ENCODE measurements at regions not wholly inside any gene's neighbourhood (a gene's known extent, or its start where the extent isn't known, plus 50 kb on each side); places are given as distances from the start of the nearest gene placed in this dataset.

DNA sequence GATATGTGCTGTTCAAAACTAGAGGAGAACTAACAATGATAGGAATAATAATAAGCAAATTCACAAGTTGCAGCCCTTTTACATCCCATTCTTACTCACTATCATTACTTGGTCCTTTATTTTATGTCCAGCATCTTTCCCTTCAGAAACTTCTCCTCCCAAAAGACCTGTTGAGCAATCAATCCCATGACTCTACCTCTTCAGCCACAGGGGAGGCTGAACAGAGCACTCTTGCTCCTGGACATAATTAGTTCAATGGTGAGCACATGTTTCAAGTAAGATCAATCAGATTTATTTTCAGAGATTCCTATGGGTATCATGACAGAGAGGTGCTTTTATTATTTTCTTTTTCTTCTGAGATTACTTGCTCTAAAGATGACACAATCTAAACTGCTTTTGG, 260.0 kb downstream of the COG6 start:
- no peak overlapping the region for H3K4me3 Mint-ChIP-seq
- TF ChIP-seq, protein P1, sequence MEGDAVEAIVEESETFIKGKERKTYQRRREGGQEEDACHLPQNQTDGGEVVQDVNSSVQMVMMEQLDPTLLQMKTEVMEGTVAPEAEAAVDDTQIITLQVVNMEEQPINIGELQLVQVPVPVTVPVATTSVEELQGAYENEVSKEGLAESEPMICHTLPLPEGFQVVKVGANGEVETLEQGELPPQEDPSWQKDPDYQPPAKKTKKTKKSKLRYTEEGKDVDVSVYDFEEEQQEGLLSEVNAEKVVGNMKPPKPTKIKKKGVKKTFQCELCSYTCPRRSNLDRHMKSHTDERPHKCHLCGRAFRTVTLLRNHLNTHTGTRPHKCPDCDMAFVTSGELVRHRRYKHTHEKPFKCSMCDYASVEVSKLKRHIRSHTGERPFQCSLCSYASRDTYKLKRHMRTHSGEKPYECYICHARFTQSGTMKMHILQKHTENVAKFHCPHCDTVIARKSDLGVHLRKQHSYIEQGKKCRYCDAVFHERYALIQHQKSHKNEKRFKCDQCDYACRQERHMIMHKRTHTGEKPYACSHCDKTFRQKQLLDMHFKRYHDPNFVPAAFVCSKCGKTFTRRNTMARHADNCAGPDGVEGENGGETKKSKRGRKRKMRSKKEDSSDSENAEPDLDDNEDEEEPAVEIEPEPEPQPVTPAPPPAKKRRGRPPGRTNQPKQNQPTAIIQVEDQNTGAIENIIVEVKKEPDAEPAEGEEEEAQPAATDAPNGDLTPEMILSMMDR (conservative IDR thresholded peaks at IDR 0.05): no peak
- H3K27me3 Mint-ChIP-seq (ENCODE audit: low read depth): no peaks in the 10 kb centered on the region
- no peak for DNase-seq (ENCODE audit: low read depth, low spot score)
- no peaks in the 10 kb centered on the region for H3K4me1 Mint-ChIP-seq
- H3K9me3 Mint-ChIP-seq: peaks cover 3% of the 10 kb centered on the region
- no peaks in the 10 kb centered on the region for H3K36me3 Mint-ChIP-seq (ENCODE audit: low read depth)
- H3K27ac Mint-ChIP-seq (ENCODE audit: unreplicated experiment): no peak overlapping the region

DNA sequence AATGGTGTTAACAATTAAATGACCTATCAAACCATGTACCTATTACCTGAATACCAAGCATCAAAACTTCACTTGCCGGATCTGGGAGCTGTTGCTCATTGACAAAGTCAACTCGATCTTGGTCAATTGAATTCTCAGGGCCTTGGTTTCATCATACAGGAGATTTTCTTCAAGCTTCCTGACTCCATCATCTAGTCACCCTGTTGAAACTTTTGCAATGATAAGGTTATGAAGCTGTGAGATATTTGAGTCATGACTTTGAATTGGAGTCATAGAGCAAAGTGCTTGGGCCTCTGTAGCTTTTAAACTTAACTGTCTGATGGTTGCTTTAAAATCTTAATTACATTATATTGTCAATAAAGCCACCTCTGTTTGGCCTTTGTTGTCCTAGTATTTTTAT, 260.9 kb downstream of the COG6 start:
- no peaks in the 10 kb centered on the region for H3K27me3 Mint-ChIP-seq (ENCODE audit: low read depth)
- no peaks in the 10 kb centered on the region for H3K4me1 Mint-ChIP-seq
- TF ChIP-seq, protein P1 (conservative IDR thresholded peaks at IDR 0.05): no peak
- H3K4me3 Mint-ChIP-seq: no peak overlapping the region
- no peak overlapping the region for H3K27ac Mint-ChIP-seq (ENCODE audit: unreplicated experiment)
- DNase-seq (ENCODE audit: low read depth, low spot score): no peak
- H3K36me3 Mint-ChIP-seq (ENCODE audit: low read depth): no peaks in the 10 kb centered on the region
- peaks cover 5% of the 10 kb centered on the region for H3K9me3 Mint-ChIP-seq

DNA sequence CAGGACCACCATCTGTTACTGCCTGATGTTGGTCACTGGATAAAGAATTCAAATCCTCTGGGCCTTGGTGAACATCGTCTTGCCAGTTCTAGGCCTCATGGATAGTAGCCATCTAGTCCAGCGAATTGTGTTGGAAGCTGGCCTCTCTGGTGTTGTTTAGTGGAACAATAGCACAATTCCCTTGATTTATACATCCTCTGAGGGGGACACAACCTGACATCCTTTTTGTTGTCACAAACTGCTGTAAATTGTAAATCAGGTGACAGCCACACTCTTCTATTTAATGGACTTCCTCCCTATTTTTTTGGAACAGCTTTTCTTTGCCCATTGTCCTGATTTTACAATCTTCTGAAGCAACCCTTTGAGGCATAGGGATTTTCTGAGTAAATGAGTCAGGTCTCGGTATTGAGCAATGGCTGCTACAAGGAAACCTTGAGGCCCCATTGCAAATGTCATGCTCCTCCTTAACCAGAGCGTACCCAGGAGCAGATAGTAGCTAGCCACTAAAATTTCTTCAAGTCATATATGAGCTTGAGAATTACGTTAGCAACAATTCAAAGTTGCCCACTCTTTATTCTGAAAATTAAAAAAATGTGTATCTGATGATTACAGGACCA, 263.3 kb downstream of the COG6 start:
- no peak overlapping the region for H3K27ac Mint-ChIP-seq (ENCODE audit: unreplicated experiment)
- no peaks in the 10 kb centered on the region for H3K27me3 Mint-ChIP-seq (ENCODE audit: low read depth)
- DNase-seq (ENCODE audit: low read depth, low spot score): no peak
- no peaks in the 10 kb centered on the region for H3K36me3 Mint-ChIP-seq (ENCODE audit: low read depth)
- no peak overlapping the region for H3K4me3 Mint-ChIP-seq
- H3K4me1 Mint-ChIP-seq: no peaks in the 10 kb centered on the region
- TF ChIP-seq, protein P1 (conservative IDR thresholded peaks at IDR 0.05): no peak
- H3K9me3 Mint-ChIP-seq: peaks cover 13% of the 10 kb centered on the region

DNA sequence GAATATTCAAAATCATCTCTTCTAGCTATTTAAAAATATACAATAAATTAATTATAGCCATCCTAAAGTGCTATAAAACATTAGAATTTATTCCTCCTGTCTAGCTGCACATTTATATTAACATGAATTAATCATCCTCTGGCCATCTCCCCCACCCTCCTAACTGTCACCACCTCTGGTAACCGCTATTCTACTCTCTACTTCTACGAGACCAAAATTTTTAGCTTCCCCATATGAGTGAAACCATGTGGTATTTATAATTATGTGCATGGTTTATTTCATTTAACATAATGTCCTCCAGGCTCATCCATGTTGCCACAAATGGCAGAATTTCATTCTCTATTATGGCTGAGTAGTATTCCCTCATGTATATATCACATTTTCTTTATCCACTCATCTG, 265.2 kb downstream of the COG6 start:
- Mint-ChIP-seq H3K27ac (ENCODE audit: unreplicated experiment) (no peak overlapping the region), H3K9me3 (peaks cover 26% of the 10 kb centered on the region), H3K36me3 (ENCODE audit: low read depth) (peaks cover 7% of the 10 kb centered on the region), H3K4me3 (no peak overlapping the region), H3K4me1 (no peaks in the 10 kb centered on the region), H3K27me3 (ENCODE audit: low read depth) (no peaks in the 10 kb centered on the region)
- TF ChIP-seq, protein P1 (conservative IDR thresholded peaks at IDR 0.05): no peak
- no peak for DNase-seq (ENCODE audit: low read depth, low spot score)

DNA sequence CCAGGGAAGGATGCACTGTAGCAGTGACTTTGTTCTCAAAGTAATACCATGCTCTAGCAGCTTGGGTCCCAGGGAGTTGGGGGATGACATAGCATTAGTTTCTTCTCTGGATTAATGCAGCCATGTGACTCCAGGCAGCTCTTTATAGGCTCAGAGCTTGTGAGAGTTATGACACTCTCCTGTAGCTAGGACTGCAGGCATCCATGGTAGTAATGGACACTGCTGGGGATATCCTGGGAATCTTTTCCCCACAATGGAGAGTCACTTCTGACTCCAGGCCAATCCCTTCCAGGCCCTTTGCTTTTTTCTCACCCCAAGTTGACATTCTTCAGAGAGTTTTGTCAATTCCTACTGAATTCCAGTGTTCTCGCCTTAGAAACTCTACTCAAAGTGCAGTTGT, 270.9 kb downstream of the COG6 start:
- Mint-ChIP-seq H3K4me1 (peaks cover 4% of the 10 kb centered on the region), H3K9me3 (peaks cover 27% of the 10 kb centered on the region), H3K4me3 (no peak overlapping the region), H3K27me3 (ENCODE audit: low read depth) (no peaks in the 10 kb centered on the region), H3K36me3 (ENCODE audit: low read depth) (peaks cover 7% of the 10 kb centered on the region), H3K27ac (ENCODE audit: unreplicated experiment) (no peak overlapping the region)
- TF ChIP-seq, protein P1 (conservative IDR thresholded peaks at IDR 0.05): no peak
- no peak for DNase-seq (ENCODE audit: low read depth, low spot score)

All from neural crest cell (in vitro differentiated cells).